OCI-M2 (cell line): ENCODE measurements at regions not wholly inside any gene's neighbourhood (a gene's known extent, or its start where the extent isn't known, plus 50 kb on each side); places are given as distances from the start of the nearest gene placed in this dataset.
"Not testable (repeated sequence)": the region's sequence is repeated elsewhere in the genome, so short reads cannot be mapped to it uniquely, and the experiment has no call there.

Experiments used
- DNase-seq: peaks from one replicate; lab custom pipeline; 2025; ENCODE audit not compliant: unreplicated experiment; lab: John Stamatoyannopoulos, UW

DNA sequence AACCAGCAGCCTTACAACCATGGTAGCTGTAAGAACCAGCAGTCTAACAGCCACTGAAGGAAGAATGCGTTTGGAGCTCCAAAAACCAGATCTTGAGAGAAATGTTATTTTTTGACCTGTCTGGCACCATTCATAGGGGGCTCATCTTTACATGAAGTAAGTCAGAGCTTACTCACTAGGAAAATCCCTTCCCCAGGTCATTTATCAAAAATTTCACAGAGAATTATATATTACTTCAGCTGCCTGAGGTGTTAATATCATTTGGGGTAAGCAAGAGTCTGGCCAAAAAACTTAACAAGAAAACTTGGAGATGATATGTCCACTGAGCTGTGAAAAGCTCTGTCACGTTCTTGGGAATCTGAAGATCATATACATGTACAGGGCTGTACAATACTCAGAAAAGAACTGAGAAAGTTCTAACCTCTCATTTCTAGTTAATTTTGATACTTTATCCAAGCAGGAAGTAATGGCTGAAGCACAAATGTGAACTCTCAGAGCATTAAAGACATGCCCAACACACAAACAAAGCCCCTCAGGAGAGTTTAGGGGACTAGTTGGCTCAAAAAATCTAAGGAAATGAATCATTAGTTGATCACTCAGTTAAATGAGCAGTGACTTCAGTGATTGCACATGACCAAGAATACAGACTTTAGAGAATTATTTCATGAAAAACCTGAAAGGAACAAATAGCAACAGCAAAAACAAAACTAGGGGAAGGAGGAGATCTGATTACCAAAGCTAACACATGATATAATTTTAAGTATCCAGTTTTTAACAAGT lies 681.1 kb downstream of the LTN1 start:
- DNase-seq, result no peak

- no peak for DNase-seq
Observed at GRCh38 chr21:28310711-28311110, 682.0 kb downstream of the LTN1 start.

DNA sequence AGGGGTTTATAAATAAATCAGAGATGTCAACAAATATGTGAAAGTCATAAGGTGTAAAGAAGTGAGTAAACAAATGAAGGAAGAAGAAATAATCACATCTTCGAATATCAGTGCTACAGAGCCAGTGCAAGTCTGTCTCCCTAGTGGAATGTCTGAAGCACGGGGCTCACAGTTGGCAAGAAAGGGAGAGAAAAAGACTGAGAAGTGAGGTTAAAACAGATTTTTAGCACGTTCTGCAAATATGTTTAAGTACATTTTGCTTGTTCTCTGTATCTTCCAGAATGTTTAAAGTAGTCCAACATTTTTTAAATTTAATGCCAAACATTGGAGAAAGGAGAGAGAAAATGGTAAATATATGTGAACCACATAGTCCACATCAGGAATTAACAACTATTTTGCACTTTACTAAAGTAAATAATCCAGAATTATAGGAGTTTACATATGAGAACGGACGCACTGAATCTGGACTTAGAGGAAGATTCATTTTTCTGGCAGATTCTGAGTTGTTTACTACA lies 682.4 kb downstream of the LTN1 start:
- no peak for DNase-seq

DNA sequence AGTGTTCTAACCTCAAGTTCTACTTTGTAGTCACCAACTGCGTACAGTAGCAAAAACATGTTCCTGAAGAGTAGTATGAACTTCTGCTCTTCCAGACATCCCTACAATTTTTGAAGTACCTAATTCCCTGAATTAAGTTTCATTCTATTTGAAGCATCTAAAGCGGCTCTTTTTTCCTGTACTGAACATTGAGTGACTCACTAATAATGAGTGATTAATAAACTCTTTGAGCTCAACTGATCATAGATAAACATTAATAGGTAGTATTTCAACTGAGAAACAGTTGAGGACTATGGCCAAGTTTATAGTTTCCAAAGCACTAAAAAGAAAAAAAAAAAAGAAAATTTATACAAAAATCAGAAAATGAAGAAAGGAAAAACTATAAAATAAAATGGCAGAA lies 683.1 kb downstream of the LTN1 start:
- DNase-seq, result no peak

DNA sequence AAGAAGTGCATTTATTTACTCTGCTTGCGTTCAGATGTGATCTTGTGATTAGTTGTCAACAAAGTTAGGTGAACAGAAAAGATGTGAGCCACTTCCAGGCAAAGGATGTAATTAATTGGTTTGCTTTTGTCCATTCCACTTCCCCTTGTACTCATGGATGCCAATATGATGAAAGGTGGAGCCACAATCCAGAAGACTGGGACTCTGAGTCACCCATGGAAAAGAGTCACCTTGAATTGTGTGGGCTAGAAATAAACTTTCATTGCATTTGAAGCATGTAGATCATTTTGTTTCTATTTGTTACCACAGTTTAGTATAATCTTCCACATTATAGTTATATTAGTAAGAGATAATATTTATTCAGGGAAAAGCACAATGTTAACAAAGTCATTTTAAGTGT lies 684.2 kb downstream of the LTN1 start:
- no peak for DNase-seq

- no peak for DNase-seq
Observed at GRCh38 chr21:28299946-28300345, 692.7 kb downstream of the LTN1 start.

- no peak for DNase-seq
Observed at GRCh38 chr21:28298251-28298672, 694.4 kb downstream of the LTN1 start.

DNA sequence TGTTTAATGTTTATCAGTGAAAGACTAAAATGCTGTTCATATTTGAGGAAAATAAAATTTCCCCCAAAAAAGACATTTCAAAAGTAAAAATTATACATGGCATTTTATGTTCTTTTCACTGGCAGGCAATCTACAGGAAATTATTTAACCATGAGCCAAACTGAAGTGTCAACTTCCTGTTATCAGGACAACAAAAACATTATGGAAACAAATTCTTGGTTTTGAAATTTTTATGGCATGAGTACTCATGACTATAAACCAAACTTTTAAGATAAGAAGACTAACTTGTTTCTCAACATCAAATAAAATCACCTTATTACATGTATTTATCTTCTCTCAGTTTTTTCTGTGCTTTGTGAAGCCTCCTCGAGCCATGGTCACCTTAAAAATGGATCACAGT lies 698.6 kb downstream of the LTN1 start:
- DNase-seq, result no peak

DNA sequence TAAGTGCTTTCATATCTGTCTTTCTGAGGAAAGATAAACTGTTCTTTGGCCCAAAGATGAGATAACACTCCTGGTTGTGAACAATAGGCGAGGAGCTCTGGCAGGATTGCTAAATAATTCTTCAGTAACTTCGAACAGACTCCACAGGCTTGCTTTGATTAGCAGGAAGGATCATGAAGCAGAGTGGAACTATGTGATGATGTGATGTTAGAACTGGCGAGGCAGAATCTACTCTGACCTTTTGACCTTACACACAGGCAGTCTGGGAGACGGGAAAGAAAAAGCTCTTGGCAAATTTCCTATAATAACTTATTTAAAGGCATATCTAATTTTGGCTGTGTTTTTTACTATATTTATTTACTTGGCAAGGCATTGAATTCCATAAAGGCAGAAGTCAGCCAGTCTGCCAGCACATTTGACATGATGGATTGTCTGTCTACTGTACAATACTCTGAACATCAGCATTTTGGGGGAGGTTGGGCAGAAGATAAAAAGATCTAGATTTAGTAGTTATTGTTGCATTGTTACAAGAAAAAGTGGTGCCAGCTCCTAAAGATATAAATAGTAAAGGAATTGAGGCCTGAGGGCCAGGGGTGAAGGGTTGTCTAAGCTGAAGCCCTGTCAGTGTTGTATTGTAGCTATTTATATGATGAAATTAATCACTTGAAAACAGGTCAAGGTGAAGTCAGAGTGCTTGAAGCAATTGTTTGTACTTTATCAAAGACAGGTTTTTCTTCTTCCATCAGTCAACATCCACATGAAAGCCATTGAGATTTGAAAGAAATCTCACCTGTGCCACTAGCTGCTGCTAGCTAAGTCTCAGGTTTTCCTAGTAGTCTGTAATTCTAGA lies 708.8 kb downstream of the LTN1 start:
- DNase-seq, result no peak

DNA sequence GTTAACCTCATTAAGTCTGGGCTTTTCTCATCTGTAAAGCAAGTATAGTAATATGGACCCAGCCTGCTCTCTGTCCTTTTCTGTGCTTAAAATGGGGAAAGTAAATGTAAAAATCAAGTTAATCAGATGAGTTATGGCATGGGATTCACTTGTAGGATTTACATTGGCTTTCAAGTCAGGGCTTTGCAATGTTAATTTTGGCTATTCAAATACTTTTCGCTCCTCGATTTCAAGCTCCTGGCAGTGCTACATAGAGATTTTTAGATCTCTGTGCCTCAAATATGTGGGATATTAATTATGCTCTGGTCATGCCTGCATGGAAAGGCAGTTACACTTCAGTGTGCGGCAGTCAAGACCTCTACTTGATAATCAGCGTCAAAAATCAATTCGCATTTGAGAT lies 709.8 kb downstream of the LTN1 start:
- no peak for DNase-seq

- DNase-seq, result not testable (repeated sequence)
Observed at GRCh38 chr21:28281357-28281756, 711.3 kb downstream of the LTN1 start.

- no peak for DNase-seq
Observed at GRCh38 chr21:28280611-28281010, 712.1 kb downstream of the LTN1 start.

GRCh38 chr21:28277324-28277723 lies 715.4 kb downstream of the LTN1 start:
- no peak for DNase-seq

- no peak for DNase-seq
Observed at GRCh38 chr21:28272272-28272992, 720.2 kb downstream of the LTN1 start.

- DNase-seq, result no peak
Observed at GRCh38 chr21:28269173-28269572, 723.5 kb downstream of the LTN1 start.

GRCh38 chr21:28268685-28269084 lies 724.0 kb downstream of the LTN1 start:
- no peak for DNase-seq

GRCh38 chr21:28267449-28267848 lies 725.2 kb downstream of the LTN1 start:
- DNase-seq, result no peak

- no peak for DNase-seq
Observed at GRCh38 chr21:28266061-28266460, 726.6 kb downstream of the LTN1 start.

DNA sequence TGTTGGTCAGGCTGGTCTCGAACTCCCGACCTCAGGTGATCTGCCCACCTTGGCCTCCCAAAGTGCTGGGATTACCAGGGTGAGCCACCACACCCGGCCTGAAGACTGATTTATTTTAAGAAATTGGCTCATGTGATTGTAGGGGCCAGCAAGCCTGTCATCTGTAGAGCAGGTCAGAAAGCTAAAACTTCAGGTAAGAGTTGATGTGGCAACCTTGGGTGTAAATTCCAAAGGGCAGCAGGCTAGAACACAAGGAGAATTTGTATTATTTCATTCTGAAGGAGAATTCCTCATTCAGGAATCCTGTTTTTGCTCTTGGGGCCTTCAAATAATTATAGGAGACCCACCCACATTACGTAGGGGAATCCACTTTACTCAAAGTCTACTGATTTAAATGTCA lies 728.7 kb downstream of the LTN1 start:
- no peak for DNase-seq

- DNase-seq, result no peak
Observed at GRCh38 chr21:28261298-28261697, 731.4 kb downstream of the LTN1 start.

DNA sequence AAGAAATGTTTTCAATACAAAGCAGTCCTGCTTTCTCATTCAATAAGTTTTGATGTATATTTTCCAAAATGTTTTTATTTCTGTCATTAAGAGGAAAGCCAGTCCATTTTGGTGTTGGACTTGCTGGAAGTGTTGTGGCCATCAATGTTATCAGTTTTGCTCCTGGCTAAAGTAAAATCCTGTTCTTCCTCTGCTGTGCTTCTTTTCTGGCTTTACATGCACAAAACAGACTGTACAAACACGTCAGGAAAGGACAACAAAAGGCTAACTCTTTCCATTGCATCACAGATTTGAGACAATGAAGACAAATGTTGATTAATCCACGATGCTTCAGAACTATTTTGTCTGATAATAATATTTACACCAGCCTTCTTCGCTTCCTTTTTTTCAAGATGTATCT lies 735.4 kb downstream of the LTN1 start:
- DNase-seq, result no peak
